ENCODE measurements at regions not wholly inside any gene's neighbourhood (a gene's known extent, or its start where the extent isn't known, plus 50 kb on each side); places are given as distances from the start of the nearest gene placed in this dataset.

DNA sequence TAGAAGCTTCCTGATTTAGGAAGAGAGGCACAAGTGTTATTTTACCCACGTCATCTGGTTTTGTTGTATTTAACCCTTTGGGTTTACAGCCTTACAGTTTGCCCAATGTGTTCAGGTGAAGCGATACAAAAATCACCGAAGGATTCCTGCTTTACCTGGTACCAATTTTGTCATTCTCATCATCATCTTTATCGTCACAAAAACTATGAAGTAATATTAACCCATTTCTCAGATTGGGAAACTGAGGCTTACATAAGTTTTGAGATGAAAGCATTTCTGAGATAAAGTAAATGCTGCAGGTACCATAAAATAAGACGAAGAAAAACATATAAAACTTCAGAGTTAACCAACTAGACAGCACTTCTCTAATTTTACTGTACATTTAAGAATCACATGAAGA lies 370.6 kb upstream of the OR4E1 start:
- H3K27ac ChIP-seq (ENCODE audit: low read length): no peak overlapping the region
- H3K9me3 ChIP-seq (ENCODE audit: control insufficient read depth, low read depth, low read length): no peaks in the 10 kb centered on the region
- H3K4me1 ChIP-seq (ENCODE audit: control insufficient read depth, low read depth, low read length): no peaks in the 10 kb centered on the region
- no peak overlapping the region for H3K4me3 ChIP-seq (ENCODE audit: low read length)
- H3K27me3 ChIP-seq (ENCODE audit: control insufficient read depth, insufficient read depth, low read length): no peaks in the 10 kb centered on the region
- no peak overlapping the region for H3K9ac ChIP-seq (ENCODE audit: low read length)
- no peaks in the 10 kb centered on the region for H3K36me3 ChIP-seq (ENCODE audit: control insufficient read depth, low read depth, low read length)

DNA sequence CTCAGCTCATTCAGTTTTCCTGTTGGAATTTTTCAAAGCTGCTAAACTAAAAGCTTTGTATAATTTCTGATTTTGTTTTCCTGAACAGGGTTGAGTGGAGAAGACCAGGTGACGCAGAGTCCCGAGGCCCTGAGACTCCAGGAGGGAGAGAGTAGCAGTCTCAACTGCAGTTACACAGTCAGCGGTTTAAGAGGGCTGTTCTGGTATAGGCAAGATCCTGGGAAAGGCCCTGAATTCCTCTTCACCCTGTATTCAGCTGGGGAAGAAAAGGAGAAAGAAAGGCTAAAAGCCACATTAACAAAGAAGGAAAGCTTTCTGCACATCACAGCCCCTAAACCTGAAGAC lies 367.1 kb upstream of the OR4E1 start:
- Histone ChIP-seq H3K36me3 (ENCODE audit: control insufficient read depth, low read depth, low read length) (no peaks in the 10 kb centered on the region), H3K27me3 (ENCODE audit: control insufficient read depth, insufficient read depth, low read length) (no peaks in the 10 kb centered on the region), H3K27ac (ENCODE audit: low read length) (no peak overlapping the region), H3K4me1 (ENCODE audit: control insufficient read depth, low read depth, low read length) (no peaks in the 10 kb centered on the region), H3K9me3 (ENCODE audit: control insufficient read depth, low read depth, low read length) (no peaks in the 10 kb centered on the region), H3K4me3 (ENCODE audit: low read length) (no peak overlapping the region), H3K9ac (ENCODE audit: low read length) (no peak overlapping the region)

DNA sequence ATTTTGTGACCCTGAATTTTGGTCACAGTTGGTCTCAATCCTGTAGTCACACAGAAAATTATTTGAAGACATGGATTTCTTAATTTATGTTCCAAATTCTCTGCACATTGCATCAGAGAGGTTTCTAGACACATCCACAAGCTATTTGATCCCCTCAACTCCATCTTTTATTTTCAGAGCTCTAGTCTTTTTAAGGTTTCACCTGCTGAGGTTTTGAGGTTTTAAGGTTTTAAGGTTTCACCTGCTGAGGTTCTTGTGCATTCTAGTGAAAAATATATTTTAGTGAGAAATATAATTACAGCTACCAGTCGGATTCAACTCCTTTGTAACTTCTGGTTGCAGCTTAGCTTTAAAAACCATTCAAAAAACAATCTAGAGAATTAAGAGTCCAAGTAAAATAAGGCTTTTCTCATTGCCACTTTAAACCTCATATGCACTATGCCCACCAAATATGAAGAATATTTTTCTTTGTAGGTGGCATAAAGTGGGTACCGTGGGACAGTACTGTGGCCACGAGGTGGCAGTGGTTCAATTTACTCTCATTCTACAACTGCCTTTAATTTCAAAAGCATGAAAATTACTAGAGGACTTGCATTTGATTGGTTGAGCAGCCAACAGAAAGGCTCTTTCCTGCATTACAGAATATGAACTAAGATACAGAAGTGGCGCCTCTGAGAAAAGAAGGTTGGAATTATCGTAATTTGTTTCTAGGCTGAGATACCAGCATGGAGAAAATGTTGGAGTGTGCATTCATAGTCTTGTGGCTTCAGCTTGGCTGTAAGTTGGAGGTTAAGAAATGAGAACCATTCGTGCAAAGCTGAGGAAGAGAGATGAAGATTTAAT lies 366.5 kb upstream of the OR4E1 start:
- H3K36me3 ChIP-seq (ENCODE audit: control insufficient read depth, low read depth, low read length): no peaks in the 10 kb centered on the region
- H3K9me3 ChIP-seq (ENCODE audit: control insufficient read depth, low read depth, low read length): no peaks in the 10 kb centered on the region
- H3K27ac ChIP-seq (ENCODE audit: low read length): no peak overlapping the region
- H3K4me3 ChIP-seq (ENCODE audit: low read length): no peak overlapping the region
- no peak overlapping the region for H3K9ac ChIP-seq (ENCODE audit: low read length)
- no peaks in the 10 kb centered on the region for H3K27me3 ChIP-seq (ENCODE audit: control insufficient read depth, insufficient read depth, low read length)
- H3K4me1 ChIP-seq (ENCODE audit: control insufficient read depth, low read depth, low read length): no peaks in the 10 kb centered on the region

DNA sequence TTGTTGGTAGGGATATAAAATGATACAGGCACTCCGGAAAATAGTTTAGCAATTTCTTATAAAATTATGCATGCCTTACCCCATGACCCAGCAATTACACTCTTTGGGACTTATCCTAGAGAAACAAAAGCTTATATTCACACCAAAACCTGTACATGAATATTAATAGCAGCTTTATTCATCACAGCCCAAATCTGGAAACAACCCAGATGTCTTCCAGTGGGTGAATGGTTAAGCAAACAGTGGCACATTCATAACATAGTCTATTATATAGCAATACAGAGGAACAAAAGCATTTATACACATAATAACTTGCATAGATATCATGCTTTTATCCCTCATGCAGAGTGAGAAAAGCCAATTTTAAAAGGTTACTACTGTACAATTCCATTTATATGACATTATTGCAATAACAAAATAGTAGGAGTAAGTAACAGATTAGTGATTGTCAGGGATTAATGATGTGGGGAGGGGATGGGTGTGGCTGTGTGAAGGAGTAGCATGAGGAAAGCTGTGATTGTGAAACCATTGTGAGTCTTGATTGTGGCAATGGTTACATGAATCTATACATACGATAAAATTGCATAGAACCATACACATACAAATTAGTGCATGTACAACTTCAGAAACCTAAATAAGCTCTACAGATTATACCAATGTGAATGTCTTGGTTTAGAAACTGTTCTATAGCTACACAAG lies 363.1 kb upstream of the OR4E1 start:
- H3K27me3 ChIP-seq (ENCODE audit: control insufficient read depth, insufficient read depth, low read length): no peaks in the 10 kb centered on the region

DNA sequence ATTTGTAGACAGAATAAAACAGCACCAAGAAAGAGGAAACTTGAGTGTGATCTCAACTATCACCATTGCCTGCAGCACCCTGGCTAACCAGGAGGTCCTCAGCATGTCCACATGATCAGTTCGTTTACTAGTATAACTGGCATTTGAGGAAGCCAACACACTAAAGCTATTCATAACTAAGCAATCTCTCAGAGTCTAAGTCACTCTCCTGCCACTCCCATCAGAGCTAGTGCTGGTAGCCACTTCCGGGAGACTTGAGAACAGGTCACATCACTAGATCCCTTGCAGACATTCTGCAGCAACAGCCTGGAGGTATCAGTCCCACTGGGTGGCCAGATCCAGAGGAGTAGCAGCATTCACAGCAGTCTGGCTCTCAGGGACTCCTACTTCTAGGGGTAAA lies 352.9 kb upstream of the OR4E1 start:
- Histone ChIP-seq H3K4me1 (ENCODE audit: control insufficient read depth, low read depth, low read length) (no peaks in the 10 kb centered on the region), H3K36me3 (ENCODE audit: control insufficient read depth, low read depth, low read length) (no peaks in the 10 kb centered on the region), H3K9me3 (ENCODE audit: control insufficient read depth, low read depth, low read length) (no peaks in the 10 kb centered on the region), H3K27ac (ENCODE audit: low read length) (no peak overlapping the region), H3K27me3 (ENCODE audit: control insufficient read depth, insufficient read depth, low read length) (no peaks in the 10 kb centered on the region), H3K4me3 (ENCODE audit: low read length) (no peak overlapping the region), H3K9ac (ENCODE audit: low read length) (no peak overlapping the region)

More for the DNA sequence above, 363.1 kb upstream of the OR4E1 start:
- Histone ChIP-seq H3K9ac (ENCODE audit: low read length) (no peak overlapping the region), H3K4me3 (ENCODE audit: low read length) (no peak overlapping the region), H3K27ac (ENCODE audit: low read length) (no peak overlapping the region), H3K36me3 (ENCODE audit: control insufficient read depth, low read depth, low read length) (no peaks in the 10 kb centered on the region), H3K4me1 (ENCODE audit: control insufficient read depth, low read depth, low read length) (no peaks in the 10 kb centered on the region), H3K9me3 (ENCODE audit: control insufficient read depth, low read depth, low read length) (no peaks in the 10 kb centered on the region)

DNA sequence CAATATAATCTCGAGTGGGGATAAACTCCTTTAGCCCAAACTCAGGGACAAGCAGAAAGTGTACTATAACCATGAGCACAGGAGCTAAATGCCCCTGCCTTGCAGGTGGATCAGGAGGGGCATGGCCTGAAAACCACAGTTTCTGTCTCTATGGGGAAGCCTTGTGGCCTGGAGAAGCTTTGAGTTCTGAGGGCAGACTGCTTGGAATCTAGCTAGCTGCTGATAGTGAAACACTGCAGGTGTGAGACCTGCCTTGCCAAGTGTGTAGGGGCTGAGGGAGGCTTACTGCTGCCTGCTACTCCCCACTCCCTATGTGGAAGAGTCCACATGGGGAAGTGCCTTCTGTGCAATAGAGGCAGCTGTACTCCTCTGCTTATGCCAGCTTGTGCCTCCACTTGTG lies 352.3 kb upstream of the OR4E1 start:
- H3K27me3 ChIP-seq (ENCODE audit: control insufficient read depth, insufficient read depth, low read length): no peaks in the 10 kb centered on the region
- H3K4me3 ChIP-seq (ENCODE audit: low read length): no peak overlapping the region
- H3K36me3 ChIP-seq (ENCODE audit: control insufficient read depth, low read depth, low read length): no peaks in the 10 kb centered on the region
- no peak overlapping the region for H3K27ac ChIP-seq (ENCODE audit: low read length)
- H3K9me3 ChIP-seq (ENCODE audit: control insufficient read depth, low read depth, low read length): no peaks in the 10 kb centered on the region
- H3K4me1 ChIP-seq (ENCODE audit: control insufficient read depth, low read depth, low read length): no peaks in the 10 kb centered on the region
- no peak overlapping the region for H3K9ac ChIP-seq (ENCODE audit: low read length)

DNA sequence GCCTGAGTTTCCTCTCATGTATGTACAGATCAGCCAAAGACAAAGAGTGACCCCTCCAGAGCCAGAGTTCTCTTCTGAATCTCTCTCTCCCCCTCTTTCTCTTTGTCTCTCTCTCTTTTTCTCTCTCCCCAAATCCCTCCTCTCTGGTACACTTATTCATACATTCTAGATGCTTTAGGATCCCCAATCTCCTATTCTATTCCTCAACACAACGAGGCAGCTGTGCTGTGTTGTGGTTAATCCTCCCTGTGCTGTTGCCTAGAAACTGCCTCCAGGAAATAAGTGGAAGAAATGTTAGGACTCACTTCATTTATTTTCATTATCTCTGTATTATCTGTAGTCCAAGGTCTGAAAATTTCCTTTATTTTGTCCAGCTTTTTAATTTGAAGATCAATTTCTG lies 350.5 kb upstream of the OR4E1 start:
- Histone ChIP-seq H3K9me3 (ENCODE audit: control insufficient read depth, low read depth, low read length) (no peaks in the 10 kb centered on the region), H3K27ac (ENCODE audit: low read length) (no peak overlapping the region), H3K4me1 (ENCODE audit: control insufficient read depth, low read depth, low read length) (no peaks in the 10 kb centered on the region), H3K27me3 (ENCODE audit: control insufficient read depth, insufficient read depth, low read length) (no peaks in the 10 kb centered on the region), H3K4me3 (ENCODE audit: low read length) (no peak overlapping the region), H3K36me3 (ENCODE audit: control insufficient read depth, low read depth, low read length) (no peaks in the 10 kb centered on the region), H3K9ac (ENCODE audit: low read length) (no peak overlapping the region)

DNA sequence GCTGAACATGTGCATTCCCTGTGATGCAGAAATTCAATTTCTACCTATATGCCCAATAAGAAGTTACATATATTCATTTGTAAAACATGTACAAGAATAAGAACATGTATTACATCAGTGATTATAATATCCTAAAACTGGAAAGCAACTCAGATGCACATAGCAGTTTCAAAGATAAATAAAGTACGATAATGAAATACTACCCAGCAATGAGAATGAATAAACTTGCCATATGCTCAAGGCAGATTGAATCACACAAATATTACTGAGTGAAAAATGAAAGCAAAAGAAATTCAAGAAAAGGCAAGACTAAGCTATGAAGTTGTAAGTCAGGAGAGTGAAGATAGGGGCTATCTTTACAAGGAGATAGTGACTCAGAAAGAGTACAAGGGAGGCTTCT lies 345.3 kb upstream of the OR4E1 start:
- Histone ChIP-seq H3K27ac (ENCODE audit: low read length) (no peak overlapping the region), H3K9ac (ENCODE audit: low read length) (no peak overlapping the region), H3K36me3 (ENCODE audit: control insufficient read depth, low read depth, low read length) (no peaks in the 10 kb centered on the region), H3K9me3 (ENCODE audit: control insufficient read depth, low read depth, low read length) (no peaks in the 10 kb centered on the region), H3K4me3 (ENCODE audit: low read length) (no peak overlapping the region), H3K4me1 (ENCODE audit: control insufficient read depth, low read depth, low read length) (no peaks in the 10 kb centered on the region), H3K27me3 (ENCODE audit: control insufficient read depth, insufficient read depth, low read length) (no peaks in the 10 kb centered on the region)

DNA sequence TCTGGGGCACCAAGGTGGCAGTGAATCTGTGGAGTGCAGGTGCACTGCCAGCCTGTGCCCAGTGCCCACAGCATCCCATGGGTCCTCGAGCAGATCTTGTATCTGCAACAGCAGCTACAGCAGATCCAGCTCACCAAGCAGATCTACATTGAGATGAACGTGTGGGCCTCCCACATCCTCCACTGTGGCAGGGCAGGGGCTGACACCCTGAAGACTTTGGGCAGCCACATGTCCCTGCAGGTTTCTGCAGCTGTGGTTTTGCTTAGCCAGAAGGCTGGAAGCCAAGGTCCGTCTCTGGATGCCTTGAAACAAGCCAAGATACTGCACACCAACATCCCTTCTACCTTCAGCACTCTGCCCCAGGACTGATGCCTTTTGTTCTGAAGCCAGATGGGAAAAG lies 338.8 kb upstream of the OR4E1 start:
- Histone ChIP-seq H3K9me3 (ENCODE audit: control insufficient read depth, low read depth, low read length) (no peaks in the 10 kb centered on the region), H3K27ac (ENCODE audit: low read length) (no peak overlapping the region), H3K4me1 (ENCODE audit: control insufficient read depth, low read depth, low read length) (no peaks in the 10 kb centered on the region), H3K36me3 (ENCODE audit: control insufficient read depth, low read depth, low read length) (no peaks in the 10 kb centered on the region), H3K27me3 (ENCODE audit: control insufficient read depth, insufficient read depth, low read length) (no peaks in the 10 kb centered on the region), H3K4me3 (ENCODE audit: low read length) (no peak overlapping the region), H3K9ac (ENCODE audit: low read length) (no peak overlapping the region)

DNA sequence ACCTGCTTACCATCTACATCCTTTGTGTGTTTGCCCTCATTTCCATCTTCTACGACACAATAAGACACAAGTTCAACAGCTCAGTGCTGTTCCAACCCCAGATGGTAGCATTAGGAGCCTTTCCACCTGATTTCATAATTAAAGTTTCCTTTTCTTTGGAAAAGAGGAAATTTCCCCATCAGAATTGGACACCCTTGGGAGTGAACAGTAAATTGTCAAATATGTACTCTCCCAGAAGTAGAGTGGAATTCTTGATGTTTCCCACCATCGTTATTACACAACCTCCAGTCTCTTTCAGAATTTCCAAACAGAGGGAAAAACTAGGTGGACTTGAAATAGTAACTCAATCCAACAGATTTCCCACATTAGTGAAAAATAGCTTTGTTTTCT lies 337.6 kb upstream of the OR4E1 start:
- Histone ChIP-seq H3K4me3 (ENCODE audit: low read length) (no peak overlapping the region), H3K9ac (ENCODE audit: low read length) (no peak overlapping the region), H3K36me3 (ENCODE audit: control insufficient read depth, low read depth, low read length) (no peaks in the 10 kb centered on the region), H3K4me1 (ENCODE audit: control insufficient read depth, low read depth, low read length) (no peaks in the 10 kb centered on the region), H3K9me3 (ENCODE audit: control insufficient read depth, low read depth, low read length) (no peaks in the 10 kb centered on the region), H3K27me3 (ENCODE audit: control insufficient read depth, insufficient read depth, low read length) (no peaks in the 10 kb centered on the region), H3K27ac (ENCODE audit: low read length) (no peak overlapping the region)

DNA sequence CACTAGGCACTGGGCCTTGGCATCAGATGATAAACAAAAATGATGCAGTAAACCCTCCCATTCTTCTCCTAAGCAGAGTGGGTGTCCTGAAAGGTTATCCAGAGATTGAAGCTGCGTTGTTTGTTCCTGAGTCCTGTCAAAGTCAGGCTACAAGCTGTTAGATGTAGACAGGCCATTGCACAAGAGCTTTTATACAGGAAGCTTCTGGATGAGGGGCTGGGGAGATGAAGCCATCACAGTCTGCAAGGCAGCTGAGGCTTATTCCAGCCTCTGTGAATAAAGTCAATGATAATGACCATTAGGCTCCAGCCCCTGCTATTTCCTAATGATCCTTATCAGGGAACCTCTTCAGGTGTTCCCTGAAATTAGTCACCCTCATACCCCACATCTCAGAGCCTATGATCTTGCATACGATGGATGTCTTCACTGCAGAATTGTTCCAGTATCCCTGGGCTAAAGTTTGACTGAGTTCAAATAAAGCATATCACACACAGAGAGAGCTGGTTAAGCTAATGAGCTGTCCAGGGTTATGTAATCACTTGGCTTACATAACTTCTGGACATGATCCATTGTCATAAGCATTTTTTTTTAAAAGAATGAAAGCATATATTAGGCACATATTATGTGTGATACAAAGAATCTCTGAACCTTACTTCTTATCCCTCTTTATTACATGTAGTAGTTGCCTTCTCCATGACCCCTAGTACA lies 337.1 kb upstream of the OR4E1 start:
- Histone ChIP-seq H3K27me3 (ENCODE audit: control insufficient read depth, insufficient read depth, low read length) (no peaks in the 10 kb centered on the region), H3K4me3 (ENCODE audit: low read length) (no peak overlapping the region), H3K4me1 (ENCODE audit: control insufficient read depth, low read depth, low read length) (no peaks in the 10 kb centered on the region), H3K9ac (ENCODE audit: low read length) (no peak overlapping the region), H3K27ac (ENCODE audit: low read length) (no peak overlapping the region), H3K36me3 (ENCODE audit: control insufficient read depth, low read depth, low read length) (no peaks in the 10 kb centered on the region), H3K9me3 (ENCODE audit: control insufficient read depth, low read depth, low read length) (no peaks in the 10 kb centered on the region)

Measured in iPS-18a (cell line).